GM21526 (cell line): ENCODE measurements at regions not wholly inside any gene's neighbourhood (a gene's known extent, or its start where the extent isn't known, plus 50 kb on each side); places are given as distances from the start of the nearest gene placed in this dataset.

ENCODE experiments used
- ATAC-seq: cut with Tn5 transposase; IDR thresholded peaks from one replicate; pipeline ENCODE4 v1.9.1; 2021; ENCODE audit warnings: moderate library complexity; ENCODE audit not compliant: unreplicated experiment, low FRiP score

DNA sequence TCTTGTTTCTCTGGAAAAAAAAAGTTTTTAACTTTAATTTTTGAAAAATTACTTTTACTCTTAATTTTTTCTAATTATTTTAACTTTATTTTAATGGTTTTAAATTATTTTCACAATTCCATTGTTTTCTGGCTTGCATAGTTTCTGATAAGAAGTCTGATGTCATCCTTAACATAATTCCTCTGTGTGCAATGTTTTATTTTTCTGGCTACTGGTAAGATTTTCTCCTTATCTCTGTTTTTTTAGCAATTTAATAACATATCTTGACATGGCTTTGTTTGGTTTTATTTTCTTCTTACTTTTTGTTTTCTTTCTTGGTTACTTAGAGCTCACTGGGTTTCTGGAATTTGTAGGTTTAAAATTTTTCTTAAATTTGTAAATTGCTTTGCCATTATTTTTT, 114.8 kb downstream of the TBXT start:
- ATAC-seq: no peak

DNA sequence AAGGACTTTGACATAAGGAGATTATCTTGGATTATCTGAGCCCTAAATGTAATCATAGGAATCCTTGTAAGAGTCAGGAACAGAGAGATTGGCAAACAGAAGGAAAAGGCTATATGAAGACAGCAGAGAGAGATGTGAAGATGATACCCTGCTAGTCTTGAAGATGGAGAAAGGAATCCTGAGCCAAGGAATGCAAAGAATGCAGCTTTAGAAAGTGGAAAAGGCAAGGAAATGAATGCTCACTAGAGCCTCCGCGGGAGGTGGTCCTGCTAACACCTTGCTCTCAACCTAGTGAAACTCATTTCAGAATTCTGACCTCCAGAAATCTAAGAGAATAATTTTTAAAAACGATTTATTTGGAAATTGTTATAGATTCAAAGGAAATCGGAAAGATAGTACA, 117.1 kb downstream of the TBXT start:
- ATAC-seq: no peak

- no peak for ATAC-seq
These were observed 120.7 kb downstream of the TBXT start for GRCh38 chr6:166046982-166047381.

DNA sequence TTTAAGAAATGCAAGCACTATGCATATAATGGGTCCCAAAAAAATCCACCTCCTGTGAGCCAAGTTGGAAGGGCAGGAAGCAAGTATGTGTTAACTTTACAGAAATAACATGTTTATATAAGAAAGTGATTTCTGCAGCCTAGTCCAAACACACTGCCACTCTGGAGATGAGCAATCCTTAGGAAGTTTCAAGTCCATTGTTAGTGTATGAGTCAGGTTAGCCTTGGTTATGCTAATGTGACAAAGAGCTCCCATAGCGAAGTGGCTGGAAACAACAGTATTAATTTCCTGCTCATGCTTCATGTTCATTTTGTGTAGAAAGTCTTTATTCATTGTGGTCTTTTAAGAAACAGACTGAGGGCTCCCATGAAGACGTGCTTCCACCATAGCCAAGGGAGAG, 121.4 kb downstream of the TBXT start:
- ATAC-seq: no peak

DNA sequence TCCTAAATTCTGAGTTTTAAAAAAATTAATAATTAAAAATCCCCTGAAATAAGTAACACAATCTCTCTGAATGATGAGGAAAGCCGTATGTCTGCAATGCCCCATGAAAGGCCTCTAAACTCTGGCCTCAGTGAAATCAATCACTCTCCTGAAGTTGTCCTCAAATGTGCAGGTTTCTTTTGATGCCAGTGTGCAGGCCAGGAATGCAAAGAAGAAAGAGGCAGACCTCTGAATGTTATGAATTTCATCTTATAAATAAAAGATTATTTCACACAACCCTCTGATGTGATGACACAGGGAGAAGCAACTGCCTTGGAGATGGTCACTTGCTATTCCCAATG, 121.8 kb downstream of the TBXT start:
- ATAC-seq: no peak

DNA sequence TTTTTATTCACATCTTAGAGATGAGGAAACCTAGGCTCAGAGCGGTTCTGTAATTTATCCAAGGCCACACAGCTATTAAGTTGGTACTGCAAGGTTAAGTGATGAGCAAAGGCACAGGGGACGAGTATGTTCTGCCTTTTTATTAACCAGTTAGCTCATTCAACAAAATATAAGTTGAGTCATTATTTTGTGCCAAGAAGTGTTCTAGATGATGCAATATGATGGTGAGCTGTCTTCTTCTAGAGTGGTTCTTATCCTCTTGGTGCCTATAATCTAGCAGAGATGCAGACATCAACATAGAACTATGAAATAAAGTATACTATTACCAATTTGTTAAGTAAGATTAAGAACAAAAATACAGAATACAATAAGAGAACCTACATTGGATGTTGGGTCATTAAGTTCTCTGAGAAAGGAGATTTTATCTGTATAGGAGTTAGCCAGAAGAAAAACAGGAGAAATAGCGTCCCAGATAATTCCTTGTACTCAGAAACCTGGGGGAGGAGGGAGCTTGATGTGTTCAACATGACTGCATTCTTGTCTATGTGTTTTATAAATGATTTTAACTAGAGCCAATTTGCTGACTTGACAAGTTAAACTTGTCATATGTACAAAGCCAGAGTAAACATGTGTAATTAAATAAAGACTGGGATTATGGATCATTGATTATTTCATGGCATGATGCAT, 122.3 kb downstream of the TBXT start:
- no peak for ATAC-seq

GRCh38 chr6:166041277-166041676, 126.4 kb downstream of the TBXT start:
- ATAC-seq: no peak

GRCh38 chr6:166040292-166040691, 127.4 kb downstream of the TBXT start:
- no peak for ATAC-seq

DNA sequence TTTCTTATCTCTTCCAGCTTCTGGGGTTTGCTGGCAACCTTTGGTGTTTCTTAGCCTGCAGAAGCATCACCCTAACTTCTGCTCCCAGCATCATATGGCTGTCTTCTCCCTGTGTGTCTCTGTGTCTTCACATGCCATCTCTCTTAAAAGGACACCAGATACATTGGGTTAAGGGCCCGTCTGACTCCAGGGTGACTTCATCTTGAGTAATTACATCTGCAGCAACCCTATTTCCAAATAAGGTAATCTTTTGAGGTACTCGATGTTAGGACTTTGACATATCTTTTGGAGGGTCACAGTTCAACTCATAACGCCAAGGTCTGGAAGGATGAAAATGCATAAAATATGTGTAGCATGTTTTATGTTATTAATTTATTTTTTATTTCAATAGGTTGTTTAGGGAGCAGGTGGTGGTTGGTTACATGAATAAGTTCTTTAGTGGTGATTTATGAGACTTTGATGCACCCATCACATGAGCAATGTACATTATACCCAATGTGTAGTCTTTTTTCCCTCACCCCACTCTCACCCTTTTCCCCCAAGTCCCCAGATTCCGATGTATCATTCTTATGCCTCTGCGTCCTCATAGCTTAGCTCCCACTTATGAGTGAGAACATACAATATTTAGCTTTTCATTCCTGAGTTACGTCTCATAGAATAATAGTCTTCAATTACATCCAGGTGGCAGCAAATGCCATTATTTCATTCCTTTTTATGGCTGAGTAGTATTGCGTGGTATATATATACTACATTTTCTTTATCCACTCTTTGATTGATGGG, 131.1 kb downstream of the TBXT start:
- no peak for ATAC-seq

DNA sequence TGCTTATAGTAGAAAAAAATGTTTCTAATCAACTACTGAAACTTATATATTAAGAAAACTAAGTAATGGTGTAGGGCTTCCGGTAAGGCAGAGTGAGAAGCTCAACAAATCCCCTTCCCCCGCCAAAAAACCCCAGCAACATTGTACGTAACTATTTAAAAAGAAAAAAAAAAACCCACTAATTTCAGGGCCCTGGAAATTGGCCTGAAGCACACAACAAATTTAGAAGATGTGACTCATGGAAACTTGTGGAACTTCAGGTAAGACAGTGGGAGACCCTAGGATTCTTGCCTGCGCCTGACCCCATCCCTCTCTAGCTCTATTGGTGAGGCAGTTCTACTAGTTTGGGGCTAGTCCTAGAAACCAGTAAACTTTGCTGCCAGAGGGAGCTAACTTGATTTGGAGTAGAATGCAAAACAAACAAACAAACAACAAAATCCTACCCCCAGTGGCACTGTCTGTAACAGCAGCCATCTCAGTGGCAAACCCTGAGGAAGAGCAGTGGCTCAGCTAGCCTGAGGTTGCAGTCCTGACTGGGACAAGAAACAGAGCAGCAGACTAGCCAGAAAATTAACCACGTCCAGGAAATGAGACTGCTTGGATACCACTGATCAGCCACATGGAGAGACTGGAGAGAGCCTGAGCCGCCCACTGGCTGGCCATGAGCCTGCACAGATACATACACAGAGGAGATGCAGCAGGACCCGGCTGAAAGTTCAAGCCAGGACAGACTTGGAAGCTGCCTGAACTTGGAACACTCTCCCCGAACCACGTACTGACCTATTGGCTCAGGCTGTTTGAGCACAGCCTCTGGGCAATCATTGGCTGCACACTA, 135.1 kb downstream of the TBXT start:
- ATAC-seq: no peak

GRCh38 chr6:166031275-166031674, 136.4 kb downstream of the TBXT start:
- ATAC-seq: no peak

DNA sequence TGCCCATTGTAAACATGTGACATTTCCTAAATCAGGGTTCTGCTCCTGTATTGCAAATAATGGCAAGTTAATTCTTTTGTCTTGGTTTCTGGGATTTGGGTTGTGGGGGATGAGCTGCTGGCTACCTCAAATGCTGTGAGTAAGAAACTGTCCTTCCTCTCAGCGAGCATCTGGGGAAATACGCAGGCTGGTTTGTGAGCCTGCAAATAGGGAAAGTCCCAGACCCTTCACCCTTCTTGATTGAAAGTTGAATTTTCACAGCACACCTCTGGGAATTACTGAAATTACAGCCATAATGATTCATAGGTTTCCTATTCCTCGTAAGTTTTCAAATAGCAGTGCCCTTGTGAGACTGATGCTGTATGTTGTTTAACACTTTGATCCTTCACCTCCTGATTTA, 138.1 kb downstream of the TBXT start:
- no peak for ATAC-seq

DNA sequence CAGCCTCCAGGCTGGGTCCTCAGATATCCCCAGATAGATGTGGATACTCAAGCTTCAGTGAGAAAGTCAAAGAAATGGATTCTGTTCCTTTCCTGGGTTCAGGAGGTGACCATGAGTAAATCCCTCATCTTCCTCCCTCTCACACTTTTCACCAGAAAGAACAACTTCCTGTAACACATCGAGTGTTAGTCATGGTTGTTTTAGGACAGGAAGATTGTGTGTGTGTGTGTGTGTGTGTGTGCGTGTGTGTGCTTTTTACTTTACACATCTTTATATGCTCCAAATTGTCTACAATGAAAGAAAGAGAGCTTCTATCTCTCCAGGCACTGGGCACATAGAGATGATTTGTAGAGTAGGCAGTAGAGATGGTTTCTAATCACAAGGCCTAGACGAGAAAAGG, 139.9 kb downstream of the TBXT start:
- ATAC-seq: no peak

DNA sequence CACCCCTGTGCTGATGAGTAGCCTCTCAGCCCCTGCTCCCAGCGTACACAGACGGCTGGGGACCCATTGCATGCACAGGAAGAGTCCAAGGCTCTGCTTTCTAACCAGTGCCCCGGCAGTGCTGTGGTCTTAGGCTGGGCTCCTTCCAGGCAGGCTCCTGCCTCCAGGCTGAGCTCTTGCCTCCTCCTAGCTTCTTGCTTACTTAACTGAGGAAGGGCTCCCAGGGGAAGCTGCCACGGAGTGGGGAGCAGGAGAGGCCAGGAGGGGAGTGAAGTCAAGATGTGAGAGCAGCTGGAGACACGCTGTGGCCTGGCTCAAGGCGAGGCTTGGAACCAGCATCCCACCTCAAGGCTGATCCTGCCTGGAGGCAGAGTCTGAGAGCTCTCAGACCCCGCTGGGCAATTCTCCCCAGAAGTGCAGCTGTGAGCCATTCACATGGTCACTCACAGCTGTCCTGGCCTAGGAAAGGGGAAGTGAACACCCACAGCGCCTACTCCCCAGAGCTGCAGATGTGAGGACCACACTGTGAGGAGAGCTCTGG, 141.0 kb downstream of the TBXT start:
- no peak for ATAC-seq

GRCh38 chr6:166025149-166025898, 142.3 kb downstream of the TBXT start:
- no peak for ATAC-seq

- ATAC-seq: no peak
These were observed 143.4 kb downstream of the TBXT start for GRCh38 chr6:166024252-166024651.

DNA sequence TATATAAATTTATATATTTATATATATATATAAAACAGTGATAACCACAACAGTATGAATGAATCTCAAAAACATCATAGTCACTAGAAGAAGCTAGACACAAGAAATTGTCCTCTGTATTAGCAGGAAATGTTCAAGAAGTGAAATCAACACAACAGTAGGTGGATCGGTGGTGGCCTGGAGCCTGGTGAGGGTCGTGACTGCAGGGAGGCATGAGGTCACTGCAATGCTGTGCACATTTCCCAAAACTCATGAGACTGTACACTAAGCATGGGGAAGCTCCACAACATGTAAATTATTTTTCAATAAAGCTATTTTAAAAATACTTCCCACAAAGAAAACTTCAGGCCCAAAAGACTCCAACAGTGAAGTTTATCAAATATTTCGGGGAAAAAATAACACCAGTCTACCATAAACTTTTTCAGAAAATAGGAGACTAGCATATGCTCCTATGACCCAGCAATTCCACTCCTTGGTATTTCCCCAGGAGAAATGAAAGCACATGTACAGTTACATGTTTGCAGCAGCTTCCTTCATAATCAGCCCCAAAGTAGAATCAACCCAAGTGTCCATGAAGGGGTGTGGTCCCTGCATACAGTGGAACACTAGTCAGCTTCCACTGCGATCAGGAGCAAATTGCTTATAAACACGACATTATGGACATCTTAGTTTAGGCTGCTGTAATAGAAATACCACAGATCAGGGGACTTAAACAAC, 144.2 kb downstream of the TBXT start:
- no peak for ATAC-seq

DNA sequence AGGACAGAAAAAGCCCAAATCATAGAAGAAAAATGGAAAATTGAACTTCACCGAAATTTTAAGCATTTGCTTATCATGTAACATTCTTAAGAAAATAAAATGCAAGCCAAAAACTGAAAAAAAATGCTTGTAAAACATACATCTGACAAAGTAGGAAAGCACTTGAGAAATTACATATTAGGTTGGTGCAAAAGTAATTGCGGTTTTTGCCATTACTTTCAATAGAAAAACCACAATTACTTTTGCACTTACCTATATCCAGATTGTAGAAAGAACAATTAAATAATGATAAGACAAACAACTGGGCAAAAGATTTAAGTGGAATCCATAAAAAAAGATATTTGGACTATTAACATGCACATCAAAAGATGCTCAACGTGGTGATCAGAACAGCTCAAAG, 146.2 kb downstream of the TBXT start:
- no peak for ATAC-seq

DNA sequence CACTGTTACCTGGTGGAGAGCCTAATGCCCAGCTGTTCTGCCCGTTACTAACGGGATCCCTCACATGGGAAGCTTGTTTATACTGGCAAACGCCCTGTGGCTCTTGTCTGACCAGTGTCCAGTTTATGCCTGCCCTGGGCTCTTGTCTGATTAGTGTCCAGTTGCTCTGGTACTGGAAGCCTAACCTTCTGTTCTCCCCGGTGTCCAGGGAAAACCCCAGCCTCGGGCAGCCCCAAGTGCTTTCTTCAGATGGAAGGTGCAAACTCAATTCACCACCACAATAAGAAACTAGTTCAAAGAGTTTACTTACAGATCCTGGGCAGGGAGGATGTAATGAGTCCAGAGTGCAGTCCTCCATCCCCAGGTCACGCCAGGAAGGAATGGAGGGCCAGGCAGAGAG, 148.4 kb downstream of the TBXT start:
- ATAC-seq: no peak
